Panc1 (cell line): ENCODE measurements at regions not wholly inside any gene's neighbourhood (a gene's known extent, or its start where the extent isn't known, plus 50 kb on each side); places are given as distances from the start of the nearest gene placed in this dataset.

Experiments
- CTCF ChIP-seq: fragments of 450-650 bp; IDR thresholded peaks from 2 replicates; pipeline ENCODE4 v1.5.1; 2017; ENCODE audit warnings: mild to moderate bottlenecking
- POLR2AphosphoS5 ChIP-seq: IDR thresholded peaks from 2 replicates; pipeline ENCODE4 v1.6.1; 2012; ENCODE audit warnings: mild to moderate bottlenecking, low read depth, low read length, moderate library complexity
- REST ChIP-seq, 2 experiments: IDR thresholded peaks; 2 replicates each; pipeline ENCODE4 v1.6.1; 2011 to 2012; ENCODE audit warnings: low read depth in 2 of 2, control low read depth in 1 of 2, low read length in 1 of 2, mild to moderate bottlenecking in 1 of 2, moderate library complexity in 1 of 2; ENCODE audit not compliant: insufficient read depth in 1 of 2
- SIN3A ChIP-seq: IDR thresholded peaks from 2 replicates; pipeline ENCODE4 v1.6.1; 2012; ENCODE audit warnings: low read depth, mild to moderate bottlenecking, low read length, moderate library complexity, borderline replicate concordance; ENCODE audit not compliant: insufficient read depth
- TCF7L2 ChIP-seq: IDR thresholded peaks from 2 replicates; pipeline ENCODE4 v1.6.1; 2011; ENCODE audit warnings: mild to moderate bottlenecking, low read depth, low read length, inconsistent platforms

GRCh38 chr5:15290953-15291352, 209.0 kb upstream of the FBXL7 start:
- TF ChIP-seq CTCF (peak; percentile 18), REST (IDR thresholded peaks at IDR 0.05; ENCODE audit: insufficient read depth in 1 of 2, low read depth in 2 of 2, low read length in 1 of 2) (no peak), POLR2AphosphoS5 (no peak), TCF7L2 (no peak), SIN3A (no peak)
